OCI-LY3 (cell line): ENCODE measurements at regions not wholly inside any gene's neighbourhood (a gene's known extent, or its start where the extent isn't known, plus 50 kb on each side); places are given as distances from the start of the nearest gene placed in this dataset.

Experiments used
- CTCF ChIP-seq: fragments of 200-600, 300-600 bp; sonication (generic); IDR thresholded peaks from 2 replicates; pipeline ENCODE4 v1.5.1; 2014; ENCODE audit warnings: antibody characterized with exemption, low read length, low read depth
- EZH2phosphoT487 ChIP-seq: fragments of 200-600 bp; shearing (Covaris generic); IDR thresholded peaks from 2 replicates; pipeline ENCODE4 v1.6.1; 2018; ENCODE audit warnings: antibody characterized with exemption, mixed run types, low read depth

GRCh38 chr10:109592391-109592790 lies 330.9 kb downstream of the XPNPEP1 start:
- TF ChIP-seq CTCF (no peak), EZH2phosphoT487 (no peak)
